ENCODE measurements at regions not wholly inside any gene's neighbourhood (a gene's known extent, or its start where the extent isn't known, plus 50 kb on each side); places are given as distances from the start of the nearest gene placed in this dataset.

DNA sequence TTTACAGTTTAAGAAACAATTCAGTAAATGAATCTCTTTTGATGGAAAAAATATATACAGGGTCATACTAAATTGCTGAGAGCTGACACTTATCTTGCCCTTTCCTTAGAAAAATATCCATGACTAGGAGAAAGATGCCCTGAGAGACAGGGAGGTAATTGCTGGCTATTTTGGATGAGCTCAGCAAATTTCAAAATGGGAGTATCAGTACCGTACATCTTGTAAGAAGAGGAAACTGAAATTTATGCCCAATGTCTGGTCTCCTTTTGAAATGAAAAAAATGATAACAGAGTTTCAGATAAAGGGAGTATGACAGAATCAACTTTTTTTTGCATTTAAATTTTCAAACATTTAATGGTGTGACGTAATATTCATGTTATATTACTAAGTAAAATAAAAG lies 415.8 kb upstream of the CDH10 start:
- TF ChIP-seq POLR2A (IDR thresholded peaks at IDR 0.05; ENCODE audit: extremely low read depth, insufficient read length) = no peak
- TF ChIP-seq, protein P1, sequence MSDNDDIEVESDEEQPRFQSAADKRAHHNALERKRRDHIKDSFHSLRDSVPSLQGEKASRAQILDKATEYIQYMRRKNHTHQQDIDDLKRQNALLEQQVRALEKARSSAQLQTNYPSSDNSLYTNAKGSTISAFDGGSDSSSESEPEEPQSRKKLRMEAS (IDR thresholded peaks at IDR 0.05; ENCODE audit: low read depth, low read length) = no peak
- TF ChIP-seq MYC (IDR thresholded peaks at IDR 0.05; ENCODE audit: low read depth, low read length) = no peak
- TF ChIP-seq, protein P2, sequence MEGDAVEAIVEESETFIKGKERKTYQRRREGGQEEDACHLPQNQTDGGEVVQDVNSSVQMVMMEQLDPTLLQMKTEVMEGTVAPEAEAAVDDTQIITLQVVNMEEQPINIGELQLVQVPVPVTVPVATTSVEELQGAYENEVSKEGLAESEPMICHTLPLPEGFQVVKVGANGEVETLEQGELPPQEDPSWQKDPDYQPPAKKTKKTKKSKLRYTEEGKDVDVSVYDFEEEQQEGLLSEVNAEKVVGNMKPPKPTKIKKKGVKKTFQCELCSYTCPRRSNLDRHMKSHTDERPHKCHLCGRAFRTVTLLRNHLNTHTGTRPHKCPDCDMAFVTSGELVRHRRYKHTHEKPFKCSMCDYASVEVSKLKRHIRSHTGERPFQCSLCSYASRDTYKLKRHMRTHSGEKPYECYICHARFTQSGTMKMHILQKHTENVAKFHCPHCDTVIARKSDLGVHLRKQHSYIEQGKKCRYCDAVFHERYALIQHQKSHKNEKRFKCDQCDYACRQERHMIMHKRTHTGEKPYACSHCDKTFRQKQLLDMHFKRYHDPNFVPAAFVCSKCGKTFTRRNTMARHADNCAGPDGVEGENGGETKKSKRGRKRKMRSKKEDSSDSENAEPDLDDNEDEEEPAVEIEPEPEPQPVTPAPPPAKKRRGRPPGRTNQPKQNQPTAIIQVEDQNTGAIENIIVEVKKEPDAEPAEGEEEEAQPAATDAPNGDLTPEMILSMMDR (IDR thresholded peaks at IDR 0.05; ENCODE audit: low read depth, low read length) = no peak
- no peak overlapping the region for H3K4me3 ChIP-seq (ENCODE audit: low read depth, low read length)
- DNase-seq (ENCODE audit: low read depth) = no peak

DNA sequence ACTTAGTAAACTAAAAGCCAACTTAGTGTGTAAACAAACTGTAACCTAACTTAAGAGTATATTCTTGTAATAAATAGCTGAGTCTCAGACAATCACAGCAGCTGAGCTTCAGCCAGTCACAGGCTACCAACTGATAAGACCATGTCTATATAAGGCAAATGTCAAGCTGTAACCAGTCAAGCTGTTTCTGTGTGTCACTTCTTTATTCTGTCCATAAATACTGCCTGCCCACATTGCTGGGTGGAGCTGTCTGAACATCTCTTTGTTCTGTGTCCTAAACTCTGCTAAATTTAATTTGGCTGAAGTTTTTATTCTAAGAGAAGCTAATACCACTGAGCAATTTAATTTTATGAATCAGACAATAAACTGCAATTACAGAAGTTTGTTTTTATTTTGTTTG lies 412.1 kb upstream of the CDH10 start:
- TF ChIP-seq POLR2A (IDR thresholded peaks at IDR 0.05; ENCODE audit: extremely low read depth, insufficient read length) (no peak), MYC (IDR thresholded peaks at IDR 0.05; ENCODE audit: low read depth, low read length) (no peak)
- TF ChIP-seq, protein P2 (IDR thresholded peaks at IDR 0.05; ENCODE audit: low read depth, low read length) = no peak
- TF ChIP-seq, protein P1 (IDR thresholded peaks at IDR 0.05; ENCODE audit: low read depth, low read length) = no peak
- no peak overlapping the region for H3K4me3 ChIP-seq (ENCODE audit: low read depth, low read length)
- DNase-seq (ENCODE audit: low read depth) = no peak

DNA sequence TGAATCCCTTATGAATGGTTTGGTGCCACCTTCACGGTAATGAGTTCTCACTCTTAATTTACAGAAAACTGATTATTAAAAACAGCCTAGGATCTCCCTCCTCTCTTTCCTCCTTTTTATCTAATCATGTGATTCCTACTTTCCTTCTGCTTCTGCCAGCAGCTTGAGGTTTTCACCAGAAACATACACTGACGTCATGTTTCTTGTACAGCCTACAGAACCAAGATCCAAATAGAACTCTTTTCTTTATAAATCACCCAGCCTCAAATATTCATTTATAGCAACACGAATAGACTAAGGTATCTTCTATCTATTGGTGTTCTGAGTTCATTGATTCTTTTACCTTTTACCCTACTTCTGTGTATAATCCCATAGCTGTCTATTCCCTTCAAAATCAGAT lies 388.9 kb upstream of the CDH10 start:
- H3K4me3 ChIP-seq (ENCODE audit: low read depth, low read length) = no peak overlapping the region

DNA sequence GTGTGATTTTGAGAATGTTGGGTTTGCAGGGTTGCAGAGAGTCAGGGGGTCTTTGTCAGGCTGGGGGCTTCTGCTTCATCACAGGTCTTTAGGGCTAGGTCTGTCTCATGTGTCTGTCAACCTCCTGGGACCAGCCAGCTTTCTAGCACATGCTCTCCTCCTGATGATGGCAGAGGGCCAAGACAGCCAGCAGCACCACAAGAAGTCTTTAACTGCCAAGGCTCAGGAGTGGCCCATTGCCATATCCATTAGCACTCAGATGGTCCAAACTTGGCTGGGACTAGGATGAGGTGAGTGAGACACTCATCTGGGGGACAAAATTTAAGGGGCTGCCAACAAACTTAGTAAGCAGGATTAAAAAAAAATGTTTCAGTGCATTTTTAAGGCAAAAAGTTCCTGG lies 384.2 kb upstream of the CDH10 start:
- no peak overlapping the region for H3K4me3 ChIP-seq (ENCODE audit: low read depth, low read length)
- TF ChIP-seq, protein P2 (IDR thresholded peaks at IDR 0.05; ENCODE audit: low read depth, low read length) = no peak
- no peak for TF ChIP-seq POLR2A (IDR thresholded peaks at IDR 0.05; ENCODE audit: extremely low read depth, insufficient read length)
- TF ChIP-seq, protein P1 (IDR thresholded peaks at IDR 0.05; ENCODE audit: low read depth, low read length) = no peak
- no peak for TF ChIP-seq MYC (IDR thresholded peaks at IDR 0.05; ENCODE audit: low read depth, low read length)
- no peak for DNase-seq (ENCODE audit: low read depth)

More for the DNA sequence above, 388.9 kb upstream of the CDH10 start:
- DNase-seq (ENCODE audit: low read depth) = no peak
- TF ChIP-seq, protein P2 (IDR thresholded peaks at IDR 0.05; ENCODE audit: low read depth, low read length) = no peak
- TF ChIP-seq POLR2A (IDR thresholded peaks at IDR 0.05; ENCODE audit: extremely low read depth, insufficient read length) = no peak
- TF ChIP-seq MYC (IDR thresholded peaks at IDR 0.05; ENCODE audit: low read depth, low read length) = no peak
- TF ChIP-seq, protein P1 (IDR thresholded peaks at IDR 0.05; ENCODE audit: low read depth, low read length) = no peak

DNA sequence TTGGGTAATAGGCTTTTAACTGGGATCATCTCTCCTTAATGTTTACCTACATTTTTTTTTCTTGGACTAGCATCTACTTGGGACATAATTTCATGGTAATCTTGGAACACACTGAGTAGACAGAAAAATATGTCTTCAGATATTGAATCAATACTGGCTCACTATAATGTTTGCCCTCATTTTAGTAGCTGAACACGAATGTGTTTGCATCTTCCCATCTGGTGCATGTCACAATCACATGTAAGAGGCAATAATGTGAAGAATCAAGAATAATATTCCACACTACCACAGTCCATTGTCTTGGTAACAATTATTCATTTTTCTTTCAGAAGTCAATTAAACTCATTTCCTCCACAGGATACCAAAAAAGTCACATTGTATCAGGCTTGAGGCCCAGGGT lies 382.7 kb upstream of the CDH10 start:
- no peak for DNase-seq (ENCODE audit: low read depth)
- TF ChIP-seq, protein P1 (IDR thresholded peaks at IDR 0.05; ENCODE audit: low read depth, low read length) = no peak
- TF ChIP-seq, protein P2 (IDR thresholded peaks at IDR 0.05; ENCODE audit: low read depth, low read length) = no peak
- TF ChIP-seq POLR2A (IDR thresholded peaks at IDR 0.05; ENCODE audit: extremely low read depth, insufficient read length) (no peak), MYC (IDR thresholded peaks at IDR 0.05; ENCODE audit: low read depth, low read length) (no peak)
- H3K4me3 ChIP-seq (ENCODE audit: low read depth, low read length) = no peak overlapping the region

DNA sequence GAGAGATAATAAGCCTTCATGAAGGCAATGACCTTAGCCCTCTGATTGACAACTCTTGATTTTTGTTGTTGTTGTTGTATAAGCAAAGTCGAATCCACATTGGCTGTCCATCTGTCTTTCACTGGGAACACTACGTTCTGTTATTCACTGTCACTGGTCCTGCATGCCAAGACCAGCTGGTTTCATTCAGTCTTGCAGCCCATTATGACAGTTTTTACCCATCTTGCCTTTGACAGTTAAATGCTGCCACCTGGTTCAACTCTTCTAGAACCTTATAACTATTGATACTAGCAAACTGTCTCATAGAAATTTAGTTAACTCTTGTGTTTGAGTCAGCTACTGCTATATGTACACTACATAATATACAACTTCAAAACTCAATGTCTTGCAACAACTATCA lies 382.3 kb upstream of the CDH10 start:
- no peak overlapping the region for H3K4me3 ChIP-seq (ENCODE audit: low read depth, low read length)
- no peak for DNase-seq (ENCODE audit: low read depth)
- TF ChIP-seq MYC (IDR thresholded peaks at IDR 0.05; ENCODE audit: low read depth, low read length) (no peak), POLR2A (IDR thresholded peaks at IDR 0.05; ENCODE audit: extremely low read depth, insufficient read length) (no peak)
- TF ChIP-seq, protein P1 (IDR thresholded peaks at IDR 0.05; ENCODE audit: low read depth, low read length) = no peak
- TF ChIP-seq, protein P2 (IDR thresholded peaks at IDR 0.05; ENCODE audit: low read depth, low read length) = no peak

Measured in NB4 (cell line).